SK-N-SH treated with all-trans-retinoic acid at 6 μM for 48 hours (cell line): ENCODE measurements at regions not wholly inside any gene's neighbourhood (a gene's known extent, or its start where the extent isn't known, plus 50 kb on each side); places are given as distances from the start of the nearest gene placed in this dataset.

Source experiments
- ATAC-seq: fragments of 200-7000 bp; cut with Tn5 transposase; 3 replicates; pipeline ENCODE4 v1.9.1; 2020; ENCODE audit warnings: mild to moderate bottlenecking, moderate library complexity
- BACH2 ChIP-seq: fragments of 250-450 bp; sonication (Bioruptor Pico); IDR thresholded peaks from 2 replicates; pipeline ENCODE4 v1.9.0; 2021; ENCODE audit warnings: mild to moderate bottlenecking, borderline replicate concordance
- CSDC2 ChIP-seq: fragments of 250-450 bp; sonication (Bioruptor Pico); IDR thresholded peaks from 2 replicates; pipeline ENCODE4 v1.5.0; 2020; ENCODE audit warnings: mild to moderate bottlenecking, moderate library complexity
- CSRNP3 ChIP-seq: fragments of 250-450 bp; sonication (Bioruptor Pico); IDR thresholded peaks from 2 replicates; pipeline ENCODE4 v1.5.1; 2021; ENCODE audit warnings: mild to moderate bottlenecking, moderate library complexity
- ESRRG ChIP-seq: fragments of 250-450 bp; sonication (Bioruptor Pico); IDR thresholded peaks from 2 replicates; pipeline ENCODE4 v1.6.1; 2021; ENCODE audit warnings: mild to moderate bottlenecking
- GLIS3 ChIP-seq: fragments of 250-450 bp; sonication (Bioruptor Pico); IDR thresholded peaks from 2 replicates; pipeline ENCODE4 v1.5.0; 2020; ENCODE audit warnings: mild to moderate bottlenecking, moderate library complexity
- ISL1 ChIP-seq: fragments of 250-450 bp; sonication (Bioruptor Pico); IDR thresholded peaks from 2 replicates; pipeline ENCODE4 v2.1.2; 2022; ENCODE audit warnings: mild to moderate bottlenecking, moderate library complexity
- OSR1 ChIP-seq: fragments of 250-450 bp; sonication (Bioruptor Pico); IDR thresholded peaks from 2 replicates; pipeline ENCODE4 v1.8.0; 2022; ENCODE audit warnings: moderate library complexity, mild to moderate bottlenecking, inconsistent platforms
- PATZ1 ChIP-seq: fragments of 250-450 bp; sonication (Bioruptor Pico); IDR thresholded peaks from 2 replicates; pipeline ENCODE4 v1.8.0; 2020; ENCODE audit warnings: mild to moderate bottlenecking, moderate library complexity, borderline replicate concordance
- PPARA ChIP-seq: fragments of 250-450 bp; sonication (Bioruptor Pico); IDR thresholded peaks from 2 replicates; pipeline ENCODE4 v1.5.0; 2020; ENCODE audit warnings: mild to moderate bottlenecking, borderline replicate concordance
- RARB ChIP-seq: fragments of 250-450 bp; sonication (Bioruptor Pico); IDR thresholded peaks from 2 replicates; pipeline ENCODE4 v1.8.0; 2021; ENCODE audit warnings: mild to moderate bottlenecking, moderate library complexity
- SNAI2 ChIP-seq: fragments of 250-450 bp; sonication (Bioruptor Pico); IDR thresholded peaks from 2 replicates; pipeline ENCODE4 v1.5.0; 2020; ENCODE audit warnings: mild to moderate bottlenecking, moderate library complexity
- TCF4 ChIP-seq: fragments of 250-450 bp; sonication (Bioruptor Pico); IDR thresholded peaks from 2 replicates; pipeline ENCODE4 v1.8.0; 2021; ENCODE audit warnings: mild to moderate bottlenecking, moderate library complexity, borderline replicate concordance
- TOX ChIP-seq: fragments of 250-450 bp; sonication (Bioruptor Pico); IDR thresholded peaks from 2 replicates; pipeline ENCODE4 v1.8.0; 2021; ENCODE audit warnings: mild to moderate bottlenecking, moderate library complexity, borderline replicate concordance
- TSHZ2 ChIP-seq: fragments of 250-450 bp; sonication (Bioruptor Pico); IDR thresholded peaks from 2 replicates; pipeline ENCODE4 v1.5.0; 2020; ENCODE audit warnings: mild to moderate bottlenecking, moderate library complexity
- ZC3H10 ChIP-seq: fragments of 250-450 bp; sonication (Bioruptor Pico); IDR thresholded peaks from 2 replicates; pipeline ENCODE4 v1.5.1; 2021; ENCODE audit warnings: mild to moderate bottlenecking, moderate library complexity
- ZFP30 ChIP-seq: fragments of 450-650 bp; formaldehyde crosslinking; IDR thresholded peaks from 2 replicates; pipeline ENCODE4 v1.5.0; 2022; ENCODE audit warnings: mild to moderate bottlenecking, moderate library complexity
- ZNF565 ChIP-seq: fragments of 450-650 bp; formaldehyde crosslinking; conservative IDR thresholded peaks from 2 replicates; pipeline ENCODE4 v1.5.0; 2020; ENCODE audit warnings: low read depth, mild to moderate bottlenecking, moderate library complexity
- ZNF70 ChIP-seq: fragments of 450-650 bp; formaldehyde crosslinking; IDR thresholded peaks from 2 replicates; pipeline ENCODE4 v1.5.0; 2020; ENCODE audit warnings: mild to moderate bottlenecking, moderate library complexity
- ZNF8 ChIP-seq: fragments of 450-650 bp; formaldehyde crosslinking; IDR thresholded peaks from 2 replicates; pipeline ENCODE4 v1.5.0; 2020; ENCODE audit warnings: mild to moderate bottlenecking, moderate library complexity
- TF ChIP-seq, protein P1 (sequence below): fragments of 250-450 bp; sonication (Bioruptor Pico); IDR thresholded peaks from 2 replicates; pipeline ENCODE4 v1.8.0; 2021; ENCODE audit warnings: low read depth, mild to moderate bottlenecking, moderate library complexity, borderline replicate concordance

GRCh38 chr3:69594286-69594685 lies 145.0 kb upstream of the MITF start:
- no peak for ATAC-seq
- no peak for TF ChIP-seq PATZ1
- no peak for TF ChIP-seq ZC3H10 (CRISPR knock-in tag)
- TF ChIP-seq SNAI2, result no peak
- no peak for TF ChIP-seq CSRNP3 (CRISPR knock-in tag)
- no peak for TF ChIP-seq TCF4 (CRISPR knock-in tag)
- TF ChIP-seq RARB, result no peak
- TF ChIP-seq ZNF565 (CRISPR knock-in tag), result no peak
- TF ChIP-seq ZNF70 (CRISPR knock-in tag), result no peak
- no peak for TF ChIP-seq ISL1 (CRISPR knock-in tag)
- TF ChIP-seq CSDC2 (CRISPR knock-in tag), result no peak
- TF ChIP-seq BACH2 (CRISPR knock-in tag), result no peak
- TF ChIP-seq TSHZ2 (CRISPR knock-in tag), result no peak
- TF ChIP-seq ZNF8, result no peak
- TF ChIP-seq ZFP30, result no peak

DNA sequence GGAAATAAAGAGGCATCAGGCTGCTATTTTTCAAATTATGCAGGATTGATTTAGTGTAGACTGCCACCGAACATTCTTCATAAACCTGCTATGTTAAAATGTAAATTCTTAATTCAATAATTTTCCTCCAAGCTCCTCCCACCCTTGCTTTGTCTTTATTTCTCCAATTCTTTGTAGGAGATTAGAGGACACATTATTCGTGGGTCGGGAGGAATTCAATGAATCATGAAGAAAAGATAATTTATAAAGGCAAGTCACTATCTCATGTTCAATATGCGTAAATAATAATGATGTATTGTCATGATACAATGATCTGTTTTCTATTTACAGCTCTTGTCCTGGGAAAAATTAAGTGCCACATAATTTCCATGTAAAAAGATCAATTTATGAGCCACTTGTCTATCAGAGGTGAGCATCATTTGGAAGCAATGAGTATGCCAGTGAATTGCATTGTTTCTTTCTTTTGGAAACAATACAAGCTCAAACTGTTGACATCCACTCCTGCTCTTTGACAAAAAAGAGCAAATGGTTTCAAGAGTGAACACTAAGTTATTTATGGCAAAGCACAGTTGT lies 148.0 kb upstream of the MITF start:
- no peak for ATAC-seq
- TF ChIP-seq, protein P1, sequence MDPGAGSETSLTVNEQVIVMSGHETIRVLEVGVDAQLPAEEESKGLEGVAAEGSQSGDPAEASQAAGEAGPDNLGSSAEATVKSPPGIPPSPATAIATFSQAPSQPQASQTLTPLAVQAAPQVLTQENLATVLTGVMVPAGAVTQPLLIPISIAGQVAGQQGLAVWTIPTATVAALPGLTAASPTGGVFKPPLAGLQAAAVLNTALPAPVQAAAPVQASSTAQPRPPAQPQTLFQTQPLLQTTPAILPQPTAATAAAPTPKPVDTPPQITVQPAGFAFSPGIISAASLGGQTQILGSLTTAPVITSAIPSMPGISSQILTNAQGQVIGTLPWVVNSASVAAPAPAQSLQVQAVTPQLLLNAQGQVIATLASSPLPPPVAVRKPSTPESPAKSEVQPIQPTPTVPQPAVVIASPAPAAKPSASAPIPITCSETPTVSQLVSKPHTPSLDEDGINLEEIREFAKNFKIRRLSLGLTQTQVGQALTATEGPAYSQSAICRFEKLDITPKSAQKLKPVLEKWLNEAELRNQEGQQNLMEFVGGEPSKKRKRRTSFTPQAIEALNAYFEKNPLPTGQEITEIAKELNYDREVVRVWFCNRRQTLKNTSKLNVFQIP, result no peak
- TF ChIP-seq TOX (CRISPR knock-in tag) (no peak), ISL1 (CRISPR knock-in tag) (no peak), CSRNP3 (CRISPR knock-in tag) (no peak), GLIS3 (no peak), PPARA (CRISPR knock-in tag) (no peak), CSDC2 (CRISPR knock-in tag) (no peak), SNAI2 (no peak), RARB (no peak)
- TF ChIP-seq, all 23 proteins: peak for 0

GRCh38 chr3:69590111-69590510 lies 149.2 kb upstream of the MITF start:
- TF ChIP-seq ESRRG, result no peak

DNA sequence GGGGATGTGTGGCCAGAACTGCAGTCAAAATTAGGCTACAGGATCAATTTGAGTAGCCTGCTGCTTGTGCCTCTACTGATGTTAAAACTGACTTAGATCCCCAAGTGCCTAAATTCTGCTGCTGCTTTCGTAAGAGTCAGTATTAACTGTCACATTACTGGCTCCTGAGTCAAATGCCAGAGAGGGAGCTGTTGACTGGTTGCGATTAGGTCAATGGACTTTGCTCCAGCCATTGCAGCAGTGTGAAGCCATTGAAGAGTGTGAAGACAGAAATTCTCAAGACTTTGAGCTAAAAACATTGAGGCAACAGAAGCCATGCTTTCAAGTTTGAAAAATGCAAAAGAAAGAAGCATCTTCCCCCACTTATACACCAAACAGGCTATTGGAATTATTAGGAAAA lies 151.1 kb upstream of the MITF start:
- TF ChIP-seq OSR1 (CRISPR knock-in tag), result no peak
- TF ChIP-seq TSHZ2 (CRISPR knock-in tag), result no peak
- no peak for TF ChIP-seq ESRRG
- TF ChIP-seq TCF4 (CRISPR knock-in tag), result no peak
- TF ChIP-seq RARB, result no peak
- TF ChIP-seq PPARA (CRISPR knock-in tag), result no peak
- TF ChIP-seq ZC3H10 (CRISPR knock-in tag), result no peak
- no peak for TF ChIP-seq ISL1 (CRISPR knock-in tag)
- TF ChIP-seq TOX (CRISPR knock-in tag), result no peak
- TF ChIP-seq BACH2 (CRISPR knock-in tag), result no peak

More at GRCh38 chr3:69590111-69590510, 149.2 kb upstream of the MITF start:
- no peak for ATAC-seq

More for the DNA sequence above, 151.1 kb upstream of the MITF start:
- ATAC-seq, result no peak
